GM20000 (cell line): ENCODE measurements at regions not wholly inside any gene's neighbourhood (a gene's known extent, or its start where the extent isn't known, plus 50 kb on each side); places are given as distances from the start of the nearest gene placed in this dataset.

Source experiments
- DNase-seq: peaks from one replicate; pipeline ENCODE4 v3.0.0; 2012; ENCODE audit warnings: low spot score
- CTCF ChIP-seq: IDR thresholded peaks from 2 replicates; pipeline ENCODE4 v1.5.1; 2012; ENCODE audit warnings: mild to moderate bottlenecking, control low read depth; ENCODE audit errors: extremely low read depth, missing control alignments

- DNase-seq: no peak
- no peak for TF ChIP-seq CTCF
Observed at GRCh38 chr12:124512667-124513296, 54.6 kb downstream of the NCOR2 start.

GRCh38 chr12:124511259-124511985 lies 56.0 kb downstream of the NCOR2 start:
- TF ChIP-seq CTCF: no peak
- DNase-seq: no peak

GRCh38 chr12:124510301-124510970 lies 57.0 kb downstream of the NCOR2 start:
- DNase-seq: no peak
- no peak for TF ChIP-seq CTCF

- TF ChIP-seq CTCF: no peak
- no peak for DNase-seq
Observed at GRCh38 chr12:124509676-124510300, 57.6 kb downstream of the NCOR2 start.

GRCh38 chr12:124509300-124509675 lies 58.1 kb downstream of the NCOR2 start:
- DNase-seq: no peak

GRCh38 chr12:124508381-124509079 lies 58.9 kb downstream of the NCOR2 start:
- DNase-seq: peak; percentile 68
- TF ChIP-seq CTCF: peak; percentile 17

More at GRCh38 chr12:124509300-124509675, 58.1 kb downstream of the NCOR2 start:
- TF ChIP-seq CTCF: no peak
